Panc1 (cell line): ENCODE measurements at regions not wholly inside any gene's neighbourhood (a gene's known extent, or its start where the extent isn't known, plus 50 kb on each side); places are given as distances from the start of the nearest gene placed in this dataset.

Experiments used
- ATAC-seq: fragments of 200-7000 bp; cut with Tn5 transposase; 2 replicates; pipeline ENCODE4 v1.9.1; 2020; ENCODE audit warnings: mild to moderate bottlenecking, moderate library complexity
- BruUV-seq: library from RNA; stranded (reverse); fragments of 400-500 nt; replicated peaks from 2 replicates; lab custom pipeline; 2021; lab: Mats Ljungman, UMichigan
- CTCF ChIA-PET: fragments of 300-600 bp; sonication (Branson Sonifier 250); formaldehyde crosslinking; loops from one replicate; lab custom pipeline; 2022; ENCODE audit warnings: antibody characterized with exemption; lab: Charles Lee
- POLR2A ChIA-PET: fragments of 300-600 bp; sonication (Branson Sonifier 250); formaldehyde crosslinking; loops from one replicate; lab custom pipeline; 2022; ENCODE audit warnings: antibody characterized with exemption; lab: Charles Lee
- DNase-seq: peaks from one replicate; pipeline ENCODE4 v3.0.0-alpha.2; 2010; ENCODE audit warnings: low read depth, low spot score
- H3K27ac ChIP-seq: 2 replicates; pipeline ENCODE4 v1.5.1; 2011; ENCODE audit warnings: mild to moderate bottlenecking, low read length, inconsistent platforms
- H3K27me3 ChIP-seq: fragments of 200-500 bp; sonication (Bioruptor generic); 2 replicates; pipeline ENCODE4 v1.6.0; 2014; ENCODE audit warnings: low read length, inconsistent platforms; ENCODE audit not compliant: control insufficient read depth, insufficient read depth
- H3K36me3 ChIP-seq: fragments of 200-500 bp; sonication (Bioruptor generic); 2 replicates; pipeline ENCODE4 v1.5.1; 2014; ENCODE audit warnings: inconsistent platforms, mild to moderate bottlenecking, low read length, moderate library complexity; ENCODE audit not compliant: control insufficient read depth, insufficient read depth
- H3K4me1 ChIP-seq: 2 replicates; pipeline ENCODE4 v1.5.1; 2011; ENCODE audit warnings: inconsistent platforms, mild to moderate bottlenecking, low read length, moderate library complexity; ENCODE audit not compliant: control insufficient read depth, insufficient read depth
- H3K4me3 ChIP-seq, 2 experiments: 2 replicates each; pipeline ENCODE4 v1.5.1; 2011 to 2012; ENCODE audit warnings: low read depth in 2 of 2, low read length in 2 of 2, mild to moderate bottlenecking in 2 of 2, inconsistent platforms in 1 of 2, moderate library complexity in 1 of 2
- H3K9me3 ChIP-seq: fragments of 200-500 bp; sonication (Bioruptor generic); 2 replicates; pipeline ENCODE4 v1.5.1; 2014; ENCODE audit warnings: low read depth, mild to moderate bottlenecking, inconsistent platforms, low read length, moderate library complexity; ENCODE audit not compliant: control insufficient read depth, insufficient read depth
- CTCF ChIP-seq: fragments of 450-650 bp; IDR thresholded peaks from 2 replicates; pipeline ENCODE4 v1.5.1; 2017; ENCODE audit warnings: mild to moderate bottlenecking
- POLR2AphosphoS5 ChIP-seq: IDR thresholded peaks from 2 replicates; pipeline ENCODE4 v1.6.1; 2012; ENCODE audit warnings: mild to moderate bottlenecking, low read depth, low read length, moderate library complexity
- REST ChIP-seq, 2 experiments: IDR thresholded peaks; 2 replicates each; pipeline ENCODE4 v1.6.1; 2011 to 2012; ENCODE audit warnings: low read depth in 2 of 2, control low read depth in 1 of 2, low read length in 1 of 2, mild to moderate bottlenecking in 1 of 2, moderate library complexity in 1 of 2; ENCODE audit not compliant: insufficient read depth in 1 of 2
- SIN3A ChIP-seq: IDR thresholded peaks from 2 replicates; pipeline ENCODE4 v1.6.1; 2012; ENCODE audit warnings: low read depth, mild to moderate bottlenecking, low read length, moderate library complexity, borderline replicate concordance; ENCODE audit not compliant: insufficient read depth
- TCF7L2 ChIP-seq: IDR thresholded peaks from 2 replicates; pipeline ENCODE4 v1.6.1; 2011; ENCODE audit warnings: mild to moderate bottlenecking, low read depth, low read length, inconsistent platforms
- in situ Hi-C: cut with HindIII; loops from 2 replicates; pipeline ENCODE4 v1.10.0; 2016; ENCODE audit warnings: low sequenced_read_pairs, low pct_unique_long_range_greater_than_20kb
- intact Hi-C: fragments of 100-400 bp; cut with micrococcal nuclease; formaldehyde crosslinking; loops from one replicate; pipeline ENCODE4 v1.10.0; 2022; ENCODE audit not compliant: unreplicated experiment

GRCh38 chr12:107451246-107451645 lies 234.4 kb upstream of the PWP1 start:
- BruUV-seq, result no TSS peak
- Histone ChIP-seq H3K4me1 (no peaks in the 10 kb centered on the region), H3K27ac (no peak overlapping the region), H3K9me3 (no peaks in the 10 kb centered on the region), H3K36me3 (no peaks in the 10 kb centered on the region), H3K27me3 (no peaks in the 10 kb centered on the region), H3K4me3 (no peak overlapping the region)
- ATAC-seq (no peak), DNase-seq (no peak)
- intact Hi-C loops (no loop called here), in situ Hi-C loops (no loop called here)
- ChIA-PET CTCF (no interaction called here), POLR2A (no interaction called here)
- TF ChIP-seq TCF7L2 (no peak), SIN3A (no peak), POLR2AphosphoS5 (no peak), REST (IDR thresholded peaks at IDR 0.05; ENCODE audit: insufficient read depth in 1 of 2, low read depth in 2 of 2, low read length in 1 of 2) (no peak), CTCF (no peak)

GRCh38 chr12:107454109-107454830 lies 231.3 kb upstream of the PWP1 start:
- no peaks in the 10 kb centered on the region for H3K36me3 ChIP-seq
- DNase-seq (no peak), ATAC-seq (no peak)
- ChIA-PET POLR2A (no interaction called here), CTCF (no interaction called here)
- TF ChIP-seq REST (IDR thresholded peaks at IDR 0.05; ENCODE audit: insufficient read depth in 1 of 2, low read depth in 2 of 2, low read length in 1 of 2) (no peak), TCF7L2 (no peak), CTCF (no peak), POLR2AphosphoS5 (no peak), SIN3A (no peak)
- H3K27me3 ChIP-seq, result no peaks in the 10 kb centered on the region
- intact Hi-C loops (no loop called here), in situ Hi-C loops (no loop called here)
- no peaks in the 10 kb centered on the region for H3K9me3 ChIP-seq
- BruUV-seq, result no TSS peak
- no peaks in the 10 kb centered on the region for H3K4me1 ChIP-seq
- H3K4me3 ChIP-seq, result no peak overlapping the region
- H3K27ac ChIP-seq, result no peak overlapping the region
